Activated CD8-positive, alpha-beta memory T cell treated with anti-CD3 and anti-CD28 coated beads, Interleukin-2, amount 50 U/mL, for 1 hour (primary cell): ENCODE measurements at regions not wholly inside any gene's neighbourhood (a gene's known extent, or its start where the extent isn't known, plus 50 kb on each side); places are given as distances from the start of the nearest gene placed in this dataset.

ENCODE experiments used
- DNase-seq: peaks from one replicate; pipeline ENCODE4 v3.0.0-alpha.2; 2020; ENCODE audit errors: extremely low read depth

GRCh38 chr2:83786140-83786539 is 672.9 kb downstream of the SUCLG1 start:
- no peak for DNase-seq

GRCh38 chr2:83784947-83785346 is 674.1 kb downstream of the SUCLG1 start:
- no peak for DNase-seq

- no peak for DNase-seq
These were observed 674.8 kb downstream of the SUCLG1 start for GRCh38 chr2:83784315-83784714.

GRCh38 chr2:83782122-83782521 is 677.0 kb downstream of the SUCLG1 start:
- DNase-seq = no peak

- no peak for DNase-seq
These were observed 694.6 kb downstream of the SUCLG1 start for GRCh38 chr2:83764447-83765005.

GRCh38 chr2:83757329-83757728 is 701.8 kb downstream of the SUCLG1 start:
- no peak for DNase-seq

- DNase-seq = no peak
These were observed 702.9 kb downstream of the SUCLG1 start for GRCh38 chr2:83756219-83756618.

GRCh38 chr2:83747141-83747540 is 711.9 kb downstream of the SUCLG1 start:
- no peak for DNase-seq

GRCh38 chr2:83744855-83745254 is 714.2 kb downstream of the SUCLG1 start:
- no peak for DNase-seq

- no peak for DNase-seq
These were observed 716.8 kb downstream of the SUCLG1 start for GRCh38 chr2:83742117-83742782.

- no peak for DNase-seq
These were observed 728.9 kb downstream of the SUCLG1 start for GRCh38 chr2:83730223-83730622.

- no peak for DNase-seq
These were observed 733.3 kb downstream of the SUCLG1 start for GRCh38 chr2:83725735-83726134.

- no peak for DNase-seq
These were observed 753.9 kb downstream of the SUCLG1 start for GRCh38 chr2:83705146-83705545.

- DNase-seq = no peak
These were observed 755.5 kb downstream of the SUCLG1 start for GRCh38 chr2:83703598-83703997.

GRCh38 chr2:83696838-83697237 is 762.2 kb downstream of the SUCLG1 start:
- DNase-seq = no peak

GRCh38 chr2:83695530-83695929 is 763.5 kb downstream of the SUCLG1 start:
- no peak for DNase-seq

- no peak for DNase-seq
These were observed 764.0 kb downstream of the SUCLG1 start for GRCh38 chr2:83695037-83695436.

GRCh38 chr2:83689402-83689801 is 769.7 kb downstream of the SUCLG1 start:
- no peak for DNase-seq

- no peak for DNase-seq
These were observed 772.2 kb downstream of the SUCLG1 start for GRCh38 chr2:83686863-83687262.

GRCh38 chr2:83674050-83674449 is 785.0 kb downstream of the SUCLG1 start:
- DNase-seq = no peak

- DNase-seq = no peak
These were observed 793.2 kb downstream of the SUCLG1 start for GRCh38 chr2:83665894-83666293.

- DNase-seq = no peak
These were observed 793.9 kb downstream of the SUCLG1 start for GRCh38 chr2:83665154-83665553.

- no peak for DNase-seq
These were observed 797.4 kb downstream of the SUCLG1 start for GRCh38 chr2:83661711-83662110.

GRCh38 chr2:83654091-83654611 is 804.9 kb downstream of the SUCLG1 start:
- no peak for DNase-seq
